ENCODE measurements at regions not wholly inside any gene's neighbourhood (a gene's known extent, or its start where the extent isn't known, plus 50 kb on each side); places are given as distances from the start of the nearest gene placed in this dataset.

GRCh38 chr1:38256072-38256471 is 209.5 kb upstream of the POU3F1 start:
- no peaks in the 10 kb centered on the region for H3K36me3 Mint-ChIP-seq (ENCODE audit: low read depth)
- no peak overlapping the region for H3K4me3 Mint-ChIP-seq
- H3K79me2 ChIP-seq (replicated peaks; ENCODE audit: insufficient read depth), result no peaks in the 10 kb centered on the region
- H2AFZ ChIP-seq, result no peak overlapping the region
- TF ChIP-seq, protein P1, sequence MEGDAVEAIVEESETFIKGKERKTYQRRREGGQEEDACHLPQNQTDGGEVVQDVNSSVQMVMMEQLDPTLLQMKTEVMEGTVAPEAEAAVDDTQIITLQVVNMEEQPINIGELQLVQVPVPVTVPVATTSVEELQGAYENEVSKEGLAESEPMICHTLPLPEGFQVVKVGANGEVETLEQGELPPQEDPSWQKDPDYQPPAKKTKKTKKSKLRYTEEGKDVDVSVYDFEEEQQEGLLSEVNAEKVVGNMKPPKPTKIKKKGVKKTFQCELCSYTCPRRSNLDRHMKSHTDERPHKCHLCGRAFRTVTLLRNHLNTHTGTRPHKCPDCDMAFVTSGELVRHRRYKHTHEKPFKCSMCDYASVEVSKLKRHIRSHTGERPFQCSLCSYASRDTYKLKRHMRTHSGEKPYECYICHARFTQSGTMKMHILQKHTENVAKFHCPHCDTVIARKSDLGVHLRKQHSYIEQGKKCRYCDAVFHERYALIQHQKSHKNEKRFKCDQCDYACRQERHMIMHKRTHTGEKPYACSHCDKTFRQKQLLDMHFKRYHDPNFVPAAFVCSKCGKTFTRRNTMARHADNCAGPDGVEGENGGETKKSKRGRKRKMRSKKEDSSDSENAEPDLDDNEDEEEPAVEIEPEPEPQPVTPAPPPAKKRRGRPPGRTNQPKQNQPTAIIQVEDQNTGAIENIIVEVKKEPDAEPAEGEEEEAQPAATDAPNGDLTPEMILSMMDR (conservative IDR thresholded peaks at IDR 0.05; ENCODE audit: low read depth in 2 of 2), result peak; percentile 44 to 68
- no peak for TF ChIP-seq EZH2phosphoT487 (IDR thresholded peaks at IDR 0.05; ENCODE audit: unreplicated experiment)
- no peak for TF ChIP-seq NANOG (IDR thresholded peaks at IDR 0.05; ENCODE audit: borderline replicate concordance)
- DNase-seq (ENCODE audit: low spot score) (no peak), ATAC-seq (peak; percentile 82)
- H3K9me3 Mint-ChIP-seq, result peaks cover 9% of the 10 kb centered on the region; the same call in 2 of the 3 replicates
- H3K4me3 ChIP-seq, result no peak overlapping the region
- H3K36me3 ChIP-seq (ENCODE audit: insufficient read depth), result no peaks in the 10 kb centered on the region
- no peak overlapping the region for H3K27ac ChIP-seq (ENCODE audit: low read depth)
- H3K4me1 Mint-ChIP-seq, result peaks cover 11% of the 10 kb centered on the region
- no peak overlapping the region for H3K4me2 ChIP-seq
- peaks cover 5% of the 10 kb centered on the region; the same call in 1 of the 2 replicates for H3K4me1 ChIP-seq (ENCODE audit: insufficient read depth)
- no peaks in the 10 kb centered on the region for H4K20me1 ChIP-seq (replicated peaks; ENCODE audit: insufficient read depth)
- H3K27me3 ChIP-seq (ENCODE audit: insufficient read depth), result no peaks in the 10 kb centered on the region
- H3K27ac Mint-ChIP-seq, result no peak overlapping the region
- no peaks in the 10 kb centered on the region for H3K9me2 ChIP-seq (ENCODE audit: insufficient read depth)
- no peaks in the 10 kb centered on the region for H3F3A ChIP-seq (replicated peaks; ENCODE audit: low read depth)
- peaks cover 3% of the 10 kb centered on the region for H3K27me3 Mint-ChIP-seq (ENCODE audit: insufficient read depth, low read depth, poor library complexity)

- Mint-ChIP-seq H3K27ac (no peak overlapping the region), H3K36me3 (ENCODE audit: low read depth) (no peaks in the 10 kb centered on the region; the same call in 2 of the 3 replicates), H3K4me1 (peaks cover 17% of the 10 kb centered on the region), H3K4me3 (no peak overlapping the region), H3K27me3 (ENCODE audit: insufficient read depth, low read depth, poor library complexity) (peaks cover 10% of the 10 kb centered on the region), H3K9me3 (no peaks in the 10 kb centered on the region; the same call in 2 of the 3 replicates)
- Histone ChIP-seq H3F3A (replicated peaks; ENCODE audit: low read depth) (no peaks in the 10 kb centered on the region), H3K9me2 (ENCODE audit: insufficient read depth) (0 out of 2 replicates have a peak, but pooled peaks cover 5% of the 10 kb centered on the region), H3K4me2 (no peak overlapping the region), H4K20me1 (replicated peaks; ENCODE audit: insufficient read depth) (no peaks in the 10 kb centered on the region), H3K27me3 (ENCODE audit: insufficient read depth) (no peaks in the 10 kb centered on the region), H3K4me1 (ENCODE audit: insufficient read depth) (peaks cover 3% of the 10 kb centered on the region; the same call in 1 of the 2 replicates), H3K36me3 (ENCODE audit: insufficient read depth) (no peaks in the 10 kb centered on the region), H3K4me3 (no peak overlapping the region), H3K79me2 (replicated peaks; ENCODE audit: insufficient read depth) (no peaks in the 10 kb centered on the region), H2AFZ (no peak overlapping the region), H3K27ac (ENCODE audit: low read depth) (no peak overlapping the region)
- TF ChIP-seq POLR2AphosphoS5 (IDR thresholded peaks at IDR 0.05; ENCODE audit: low read depth), result no peak
- TF ChIP-seq ZNF114 (CRISPR knock-in tag; IDR thresholded peaks at IDR 0.05), result no peak
- no peak for TF ChIP-seq REST (IDR thresholded peaks at IDR 0.05; ENCODE audit: unreplicated experiment)
- DNase-seq (ENCODE audit: low spot score), result no peak
- ATAC-seq, result no peak
These were observed 206.7 kb upstream of the POU3F1 start for GRCh38 chr1:38253314-38253713.

Measured in GM23338 (cell line).